ENCODE measurements at regions not wholly inside any gene's neighbourhood (a gene's known extent, or its start where the extent isn't known, plus 50 kb on each side); places are given as distances from the start of the nearest gene placed in this dataset.

DNA sequence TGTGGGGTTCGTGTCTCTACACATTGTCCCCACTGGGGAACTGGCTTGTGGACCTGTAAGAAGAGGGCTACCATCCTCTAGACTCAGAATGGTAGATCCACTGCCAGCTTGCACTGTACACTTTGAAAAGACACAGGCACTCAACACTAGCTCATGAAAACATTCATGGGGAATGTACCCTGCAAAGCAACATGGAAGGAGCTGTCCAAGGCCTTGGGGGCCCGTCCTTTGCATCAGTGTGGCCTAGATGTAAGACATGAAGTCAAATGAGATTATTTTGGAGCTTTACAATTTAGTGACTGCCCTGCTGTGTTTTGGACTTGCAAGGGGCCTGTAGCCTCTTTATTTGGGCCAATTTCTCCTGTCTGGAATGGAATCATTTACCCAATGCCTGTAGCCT, 399.0 kb upstream of the PCDH15 start:
- peaks cover 12% of the 10 kb centered on the region for H3K9me3 Mint-ChIP-seq
- TF ChIP-seq, protein P1, sequence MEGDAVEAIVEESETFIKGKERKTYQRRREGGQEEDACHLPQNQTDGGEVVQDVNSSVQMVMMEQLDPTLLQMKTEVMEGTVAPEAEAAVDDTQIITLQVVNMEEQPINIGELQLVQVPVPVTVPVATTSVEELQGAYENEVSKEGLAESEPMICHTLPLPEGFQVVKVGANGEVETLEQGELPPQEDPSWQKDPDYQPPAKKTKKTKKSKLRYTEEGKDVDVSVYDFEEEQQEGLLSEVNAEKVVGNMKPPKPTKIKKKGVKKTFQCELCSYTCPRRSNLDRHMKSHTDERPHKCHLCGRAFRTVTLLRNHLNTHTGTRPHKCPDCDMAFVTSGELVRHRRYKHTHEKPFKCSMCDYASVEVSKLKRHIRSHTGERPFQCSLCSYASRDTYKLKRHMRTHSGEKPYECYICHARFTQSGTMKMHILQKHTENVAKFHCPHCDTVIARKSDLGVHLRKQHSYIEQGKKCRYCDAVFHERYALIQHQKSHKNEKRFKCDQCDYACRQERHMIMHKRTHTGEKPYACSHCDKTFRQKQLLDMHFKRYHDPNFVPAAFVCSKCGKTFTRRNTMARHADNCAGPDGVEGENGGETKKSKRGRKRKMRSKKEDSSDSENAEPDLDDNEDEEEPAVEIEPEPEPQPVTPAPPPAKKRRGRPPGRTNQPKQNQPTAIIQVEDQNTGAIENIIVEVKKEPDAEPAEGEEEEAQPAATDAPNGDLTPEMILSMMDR (conservative IDR thresholded peaks at IDR 0.05): no peak
- no peak for DNase-seq (ENCODE audit: low read depth, low spot score)
- H3K36me3 Mint-ChIP-seq (ENCODE audit: low read depth): peaks cover 6% of the 10 kb centered on the region
- no peak overlapping the region for H3K27ac Mint-ChIP-seq (ENCODE audit: unreplicated experiment)
- H3K27me3 Mint-ChIP-seq (ENCODE audit: low read depth): no peaks in the 10 kb centered on the region
- no peak overlapping the region for H3K4me3 Mint-ChIP-seq
- no peaks in the 10 kb centered on the region for H3K4me1 Mint-ChIP-seq

DNA sequence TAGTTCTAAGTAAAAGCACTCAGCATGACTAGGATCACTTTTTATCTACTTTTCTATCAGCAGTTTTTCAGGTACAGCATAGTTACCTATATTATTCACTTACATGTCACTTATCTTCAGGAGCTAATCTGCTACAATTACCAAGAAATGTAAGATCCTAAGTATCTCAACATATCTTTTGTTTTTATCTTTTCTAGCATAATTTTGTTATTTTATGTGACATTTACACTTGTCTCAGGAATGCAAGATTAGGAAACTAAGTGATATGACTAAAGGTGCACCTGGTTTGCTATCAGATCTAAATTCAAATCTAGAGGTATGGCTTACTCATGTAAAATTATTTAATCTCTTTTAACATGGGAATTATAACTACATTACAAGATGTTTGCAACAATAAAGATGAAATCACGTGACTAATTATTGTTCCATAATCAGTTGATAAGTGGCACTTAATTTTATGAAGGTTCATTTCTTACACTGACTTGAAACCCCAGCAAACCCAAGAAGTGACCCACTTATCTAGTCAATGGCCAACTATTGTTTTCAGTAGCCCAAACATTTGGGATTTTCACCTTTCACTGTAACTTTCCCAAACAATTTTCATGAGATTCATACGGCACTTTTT, 390.3 kb upstream of the PCDH15 start:
- Mint-ChIP-seq H3K27ac (ENCODE audit: unreplicated experiment) (no peak overlapping the region), H3K4me1 (no peaks in the 10 kb centered on the region), H3K4me3 (no peak overlapping the region), H3K36me3 (ENCODE audit: low read depth) (no peaks in the 10 kb centered on the region), H3K9me3 (no peaks in the 10 kb centered on the region), H3K27me3 (ENCODE audit: low read depth) (no peaks in the 10 kb centered on the region)
- TF ChIP-seq, protein P1 (conservative IDR thresholded peaks at IDR 0.05): no peak
- no peak for DNase-seq (ENCODE audit: low read depth, low spot score)

DNA sequence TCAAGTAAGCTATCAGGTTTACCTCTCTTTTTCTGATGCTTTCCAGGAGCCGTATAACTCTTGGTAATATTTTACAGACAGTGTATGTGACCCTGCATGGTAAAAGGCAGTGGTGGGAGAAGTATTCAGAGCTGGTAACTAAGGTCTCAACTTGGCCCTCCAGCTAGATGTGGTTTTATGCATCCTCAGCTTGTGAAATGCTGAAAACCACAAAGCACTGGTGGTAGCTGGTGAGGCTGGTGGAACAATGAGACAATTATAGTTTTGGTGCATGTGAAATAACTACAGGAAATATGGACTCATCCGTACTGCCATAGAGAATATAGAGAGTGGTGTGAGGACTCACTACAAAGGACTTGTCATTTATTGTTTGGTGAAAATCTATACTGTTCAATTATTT, 383.0 kb upstream of the PCDH15 start:
- no peaks in the 10 kb centered on the region for H3K27me3 Mint-ChIP-seq (ENCODE audit: low read depth)
- no peak for DNase-seq (ENCODE audit: low read depth, low spot score)
- H3K4me3 Mint-ChIP-seq: no peak overlapping the region
- TF ChIP-seq, protein P1 (conservative IDR thresholded peaks at IDR 0.05): no peak
- H3K9me3 Mint-ChIP-seq: peaks cover 11% of the 10 kb centered on the region
- no peak overlapping the region for H3K27ac Mint-ChIP-seq (ENCODE audit: unreplicated experiment)
- no peaks in the 10 kb centered on the region for H3K36me3 Mint-ChIP-seq (ENCODE audit: low read depth)
- H3K4me1 Mint-ChIP-seq: no peaks in the 10 kb centered on the region

DNA sequence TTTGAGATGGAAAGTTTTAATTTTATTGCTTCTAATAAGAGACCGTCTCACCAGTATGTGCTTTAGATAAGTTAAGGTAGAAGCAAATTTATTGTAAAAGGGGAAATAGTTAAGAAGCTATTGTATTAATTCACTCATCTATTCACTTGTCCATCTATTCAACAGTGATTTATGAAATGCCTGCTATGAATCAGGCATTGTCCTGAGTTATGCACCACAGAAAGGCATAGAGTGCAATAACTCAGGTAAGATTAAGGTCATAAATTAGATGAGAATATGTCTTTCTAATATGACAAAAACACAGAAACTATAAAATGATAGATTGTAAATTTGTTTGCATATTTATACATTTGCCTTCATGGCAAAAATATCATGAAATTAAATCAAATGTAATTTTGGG, 379.3 kb upstream of the PCDH15 start:
- Mint-ChIP-seq H3K27ac (ENCODE audit: unreplicated experiment) (no peak overlapping the region), H3K36me3 (ENCODE audit: low read depth) (no peaks in the 10 kb centered on the region), H3K9me3 (peaks cover 15% of the 10 kb centered on the region), H3K4me1 (no peaks in the 10 kb centered on the region), H3K27me3 (ENCODE audit: low read depth) (no peaks in the 10 kb centered on the region), H3K4me3 (no peak overlapping the region)
- DNase-seq (ENCODE audit: low read depth, low spot score): no peak
- TF ChIP-seq, protein P1 (conservative IDR thresholded peaks at IDR 0.05): no peak

DNA sequence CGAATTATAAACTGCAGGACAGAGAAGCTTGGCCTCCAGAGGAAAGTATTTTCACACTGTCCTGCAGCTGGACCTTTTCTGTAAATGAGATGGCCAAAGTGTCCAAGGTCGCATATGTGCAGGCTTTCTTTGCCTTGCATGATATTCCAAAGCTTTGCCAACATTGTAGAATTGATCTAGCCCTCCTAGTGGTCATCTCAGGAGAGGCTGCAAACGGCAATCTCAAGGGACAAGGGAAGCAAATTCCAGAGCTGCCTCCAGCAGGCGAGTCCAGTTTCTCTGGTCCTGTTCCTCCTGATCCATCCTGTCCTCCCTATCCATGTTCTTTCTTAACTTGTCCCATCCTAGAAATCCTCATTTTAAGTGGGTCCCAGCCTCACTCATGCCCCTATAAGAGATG, 373.4 kb upstream of the PCDH15 start:
- peaks cover 6% of the 10 kb centered on the region for H3K9me3 Mint-ChIP-seq
- DNase-seq (ENCODE audit: low read depth, low spot score): no peak
- no peak overlapping the region for H3K4me3 Mint-ChIP-seq
- no peak overlapping the region for H3K27ac Mint-ChIP-seq (ENCODE audit: unreplicated experiment)
- H3K36me3 Mint-ChIP-seq (ENCODE audit: low read depth): no peaks in the 10 kb centered on the region
- H3K27me3 Mint-ChIP-seq (ENCODE audit: low read depth): no peaks in the 10 kb centered on the region
- no peaks in the 10 kb centered on the region for H3K4me1 Mint-ChIP-seq
- TF ChIP-seq, protein P1 (conservative IDR thresholded peaks at IDR 0.05): peak; percentile 30
